COLO668 (cell line): ENCODE measurements at regions not wholly inside any gene's neighbourhood (a gene's known extent, or its start where the extent isn't known, plus 50 kb on each side); places are given as distances from the start of the nearest gene placed in this dataset.
"Not testable (repeated sequence)": the region's sequence is repeated elsewhere in the genome, so short reads cannot be mapped to it uniquely, and the experiment has no call there.

ENCODE experiments used
- DNase-seq: peaks from one replicate; lab custom pipeline; 2025; ENCODE audit not compliant: unreplicated experiment; lab: John Stamatoyannopoulos, UW

GRCh38 chr22:48923996-48924395 is 903.7 kb downstream of the BRD1 start:
- no peak for DNase-seq

- no peak for DNase-seq
Measured at GRCh38 chr22:48923165-48923865, 904.4 kb downstream of the BRD1 start.

DNA sequence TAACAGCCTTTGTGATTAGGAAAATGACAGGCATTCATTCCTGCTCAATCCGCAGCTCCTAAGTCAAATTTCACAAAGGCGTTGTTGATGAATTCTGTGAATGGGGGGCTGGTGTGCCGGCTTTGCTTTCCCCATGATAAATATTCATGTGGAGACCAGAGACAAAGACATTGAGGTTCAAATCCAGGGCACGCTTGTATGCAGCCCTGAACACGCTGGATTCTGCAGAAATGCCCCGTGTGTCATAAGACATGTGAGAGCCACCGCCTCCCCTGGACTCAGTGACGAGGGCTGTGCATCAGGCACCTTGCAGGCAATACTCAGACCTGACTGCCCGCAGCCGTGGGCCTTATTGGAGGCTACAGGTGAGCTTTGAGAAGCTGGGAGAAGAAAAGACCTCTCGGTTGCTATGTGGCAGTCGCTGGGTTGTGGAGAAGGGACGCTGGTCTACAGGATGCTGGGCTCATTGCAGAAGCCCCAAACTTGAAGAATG is 906.2 kb downstream of the BRD1 start:
- no peak for DNase-seq

- peak; percentile 50 for DNase-seq
Measured at GRCh38 chr22:48920776-48921241, 906.9 kb downstream of the BRD1 start.

GRCh38 chr22:48919851-48920589 is 907.7 kb downstream of the BRD1 start:
- no peak for DNase-seq

DNA sequence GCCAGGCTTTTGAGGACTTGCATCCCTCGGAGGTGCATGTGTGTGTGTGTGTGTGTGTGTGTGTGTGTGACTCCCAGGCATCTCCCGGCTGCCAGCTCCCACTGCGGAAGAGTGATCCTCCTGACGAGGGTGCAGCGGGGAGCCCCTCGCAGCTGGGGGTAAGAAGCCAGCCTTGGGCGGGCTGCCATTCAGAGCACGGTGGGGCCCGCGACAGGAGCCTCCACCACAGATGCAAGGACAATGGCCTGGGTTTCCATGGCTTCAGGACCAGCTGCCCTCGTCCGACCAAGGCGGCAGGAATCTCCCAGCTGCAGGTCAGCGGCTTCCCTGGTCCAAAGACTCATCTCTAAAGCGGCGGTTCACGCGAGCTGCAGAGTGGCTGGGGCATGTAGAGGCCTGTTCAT is 908.5 kb downstream of the BRD1 start:
- DNase-seq = peak; percentile 87

GRCh38 chr22:48918585-48919186 is 909.0 kb downstream of the BRD1 start:
- DNase-seq = peak; percentile 78

- DNase-seq = not testable (repeated sequence)
Measured at GRCh38 chr22:48912356-48913066, 915.2 kb downstream of the BRD1 start.

GRCh38 chr22:48911647-48912046 is 916.0 kb downstream of the BRD1 start:
- DNase-seq = not testable (repeated sequence)

- not testable (repeated sequence) for DNase-seq
Measured at GRCh38 chr22:48911067-48911466, 916.6 kb downstream of the BRD1 start.

GRCh38 chr22:48908547-48908946 is 919.1 kb downstream of the BRD1 start:
- no peak for DNase-seq

GRCh38 chr22:48907591-48907990 is 920.1 kb downstream of the BRD1 start:
- DNase-seq = no peak

DNA sequence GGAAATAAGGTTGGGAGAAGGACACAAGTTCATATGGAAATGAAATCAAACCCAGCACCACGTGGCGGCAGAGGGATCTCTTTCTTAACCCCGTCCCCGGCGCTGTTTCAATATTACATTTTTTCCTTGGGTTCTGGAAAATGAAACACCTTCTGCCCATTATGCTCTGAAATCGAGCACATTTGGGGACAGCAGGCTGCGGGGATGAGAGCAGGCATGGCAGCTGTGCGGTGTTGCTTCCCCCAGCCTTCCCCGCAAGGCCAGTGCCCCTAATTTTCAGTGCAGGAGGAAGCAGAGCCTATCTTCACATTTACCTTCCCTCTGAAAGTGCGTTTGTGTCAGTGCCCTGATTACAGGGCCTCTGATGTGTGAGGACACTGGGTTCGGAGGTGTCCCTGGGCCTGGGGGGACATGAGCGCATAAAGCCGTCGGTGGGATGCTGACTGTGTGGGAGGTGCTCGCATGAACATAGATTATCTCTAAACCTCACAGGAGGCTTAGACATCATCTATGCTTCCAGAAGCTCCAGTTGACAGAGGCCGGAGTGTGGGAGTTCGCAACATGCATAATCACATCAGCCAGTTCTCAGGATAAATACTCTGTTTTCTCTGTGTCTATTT is 921.3 kb downstream of the BRD1 start:
- DNase-seq = no peak

DNA sequence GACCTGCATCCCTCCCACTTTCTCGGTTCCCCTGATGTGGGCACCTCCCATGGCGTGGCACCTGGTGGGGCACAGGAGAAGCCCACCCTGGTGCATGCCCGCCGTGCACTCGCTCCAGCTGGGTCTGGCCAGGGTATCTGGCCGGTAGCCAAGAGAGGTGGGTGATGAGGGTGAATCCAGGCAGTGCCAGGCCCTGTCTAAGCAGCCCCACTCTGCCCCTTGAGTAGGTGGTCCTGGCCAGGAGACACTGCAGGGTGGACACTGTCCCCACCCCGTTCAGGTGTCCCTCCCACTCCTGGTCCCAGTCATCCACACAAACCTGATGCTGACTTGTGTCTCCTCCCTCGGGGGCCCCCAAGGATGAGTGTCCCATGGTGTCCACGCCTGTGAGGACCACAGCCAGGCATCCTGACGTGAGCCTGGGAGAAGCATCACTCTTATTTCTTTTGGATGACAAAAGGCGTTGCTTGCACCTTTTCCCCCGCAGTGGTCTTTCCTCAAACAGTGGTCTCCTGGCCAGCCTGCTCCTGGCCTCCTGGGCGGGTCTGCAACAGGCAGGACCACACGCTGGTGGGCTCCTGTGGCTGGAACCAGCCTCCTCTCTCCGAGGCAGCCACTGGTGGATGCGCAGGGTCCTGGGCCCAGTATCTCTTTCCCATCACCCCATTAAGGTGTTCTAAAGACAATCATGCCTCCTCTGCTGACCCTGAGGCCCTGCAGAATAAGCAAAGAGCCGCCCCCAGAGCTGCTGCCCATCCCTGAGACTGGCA is 922.3 kb downstream of the BRD1 start:
- DNase-seq = no peak

DNA sequence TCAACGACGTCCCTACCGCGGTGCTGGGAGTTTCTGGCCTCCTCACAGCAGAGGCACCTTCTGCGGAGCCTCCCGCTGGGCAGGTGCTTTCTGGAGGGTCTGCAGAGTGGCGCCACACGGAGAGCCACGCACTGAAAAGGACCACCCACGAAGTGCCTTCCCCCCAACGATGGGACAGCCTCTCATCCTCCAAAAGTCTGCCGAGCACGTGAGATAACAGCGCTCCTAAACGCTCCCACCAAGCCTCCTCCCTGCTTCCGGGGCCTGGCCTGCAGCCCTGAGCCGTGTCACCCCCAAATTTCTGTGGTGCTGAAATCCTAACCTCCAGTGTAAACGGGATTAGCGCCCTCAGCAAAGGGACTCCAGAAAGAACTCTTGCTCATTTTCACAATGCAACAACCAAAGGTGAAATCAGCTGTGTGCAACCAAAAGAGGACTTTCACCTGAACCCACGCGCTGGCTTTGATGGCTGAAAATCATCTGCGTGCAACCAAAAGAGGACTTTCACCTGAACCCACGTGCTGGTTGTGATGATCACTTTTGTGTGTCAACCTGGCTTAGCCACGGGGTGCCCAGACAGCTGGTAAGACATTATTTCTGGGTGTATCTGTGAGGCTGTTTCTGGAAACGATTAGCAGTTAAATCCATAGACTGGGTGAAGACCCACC is 924.6 kb downstream of the BRD1 start:
- no peak for DNase-seq

DNA sequence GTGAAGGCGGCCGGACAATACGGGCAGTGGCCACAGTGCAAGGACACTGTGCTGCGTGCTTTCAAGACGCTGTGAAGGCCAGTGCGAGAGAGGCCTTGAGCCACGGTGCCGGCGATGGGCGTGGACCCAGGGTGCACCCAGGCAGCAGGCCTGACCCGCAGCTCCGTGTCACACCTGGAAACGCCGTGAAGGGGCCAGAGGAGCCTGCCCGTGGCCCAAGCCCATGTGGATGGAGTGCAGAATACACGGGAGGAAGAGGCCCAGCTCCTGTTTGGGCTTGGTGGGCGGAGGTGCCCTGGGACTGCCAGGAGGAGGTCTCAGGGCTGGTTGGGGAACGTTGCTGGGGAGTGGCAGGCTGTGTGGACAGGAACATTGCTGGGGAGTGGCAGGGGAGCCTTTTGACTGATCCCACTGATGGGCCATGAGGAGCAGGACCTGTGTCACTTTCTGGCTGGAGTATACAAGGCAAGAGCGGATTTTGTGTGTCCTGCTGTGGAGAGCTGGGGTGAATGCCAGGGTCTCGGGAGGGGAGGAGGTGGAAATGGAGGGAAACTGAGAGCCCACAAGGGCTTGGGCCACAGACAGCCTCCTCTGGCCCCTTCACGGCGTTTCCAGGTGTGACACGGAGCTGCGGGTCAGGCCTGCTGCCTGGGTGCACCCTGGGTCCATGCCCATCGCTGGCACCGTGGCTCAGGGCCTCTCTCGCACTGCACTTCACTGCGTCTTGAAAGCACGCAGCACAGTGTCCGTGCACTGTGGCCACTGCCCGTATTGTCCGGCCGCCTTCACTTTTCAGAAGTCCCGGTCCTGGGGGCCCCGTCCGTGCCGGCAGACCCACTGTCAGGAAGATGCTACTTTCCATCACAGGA is 925.4 kb downstream of the BRD1 start:
- DNase-seq = no peak

DNA sequence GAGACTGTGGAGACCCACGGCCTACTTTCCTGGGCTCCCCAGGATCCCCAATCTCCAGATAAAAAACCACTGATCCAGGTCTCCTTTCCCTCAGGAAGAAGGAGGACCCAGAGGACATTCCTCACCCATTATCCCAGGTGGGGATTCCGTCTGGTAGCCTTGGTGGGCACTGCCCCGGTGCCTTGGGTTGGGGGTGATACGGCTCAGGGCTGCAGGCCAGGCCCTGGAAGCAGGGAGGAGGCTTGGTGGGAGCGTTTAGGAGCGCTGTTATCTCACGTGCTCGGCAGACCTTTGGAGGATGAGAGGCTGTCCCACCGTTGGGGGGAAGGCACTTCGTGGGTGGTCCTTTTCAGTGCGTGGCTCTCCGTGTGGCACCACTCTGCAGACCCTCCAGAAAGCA is 926.3 kb downstream of the BRD1 start:
- DNase-seq = no peak

GRCh38 chr22:48900626-48901025 is 927.0 kb downstream of the BRD1 start:
- DNase-seq = no peak

DNA sequence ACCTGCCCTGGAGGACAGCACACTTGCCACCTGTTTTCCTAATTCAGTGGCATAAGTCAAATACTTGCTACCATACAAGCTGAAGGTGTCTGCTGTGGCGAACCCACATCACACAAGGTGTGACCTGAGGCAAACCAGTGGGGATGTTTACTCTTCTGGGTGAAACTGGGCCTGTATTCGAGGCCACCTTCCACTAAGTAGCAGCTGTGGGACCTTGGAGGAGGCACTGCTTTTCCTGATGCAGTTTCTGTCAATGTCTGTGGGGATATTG is 927.4 kb downstream of the BRD1 start:
- DNase-seq = no peak
